ENCODE measurements at regions not wholly inside any gene's neighbourhood (a gene's known extent, or its start where the extent isn't known, plus 50 kb on each side); places are given as distances from the start of the nearest gene placed in this dataset.
A peak's percentile ranks its signal among the peaks of the same experiment; 100 is the strongest.

DNA sequence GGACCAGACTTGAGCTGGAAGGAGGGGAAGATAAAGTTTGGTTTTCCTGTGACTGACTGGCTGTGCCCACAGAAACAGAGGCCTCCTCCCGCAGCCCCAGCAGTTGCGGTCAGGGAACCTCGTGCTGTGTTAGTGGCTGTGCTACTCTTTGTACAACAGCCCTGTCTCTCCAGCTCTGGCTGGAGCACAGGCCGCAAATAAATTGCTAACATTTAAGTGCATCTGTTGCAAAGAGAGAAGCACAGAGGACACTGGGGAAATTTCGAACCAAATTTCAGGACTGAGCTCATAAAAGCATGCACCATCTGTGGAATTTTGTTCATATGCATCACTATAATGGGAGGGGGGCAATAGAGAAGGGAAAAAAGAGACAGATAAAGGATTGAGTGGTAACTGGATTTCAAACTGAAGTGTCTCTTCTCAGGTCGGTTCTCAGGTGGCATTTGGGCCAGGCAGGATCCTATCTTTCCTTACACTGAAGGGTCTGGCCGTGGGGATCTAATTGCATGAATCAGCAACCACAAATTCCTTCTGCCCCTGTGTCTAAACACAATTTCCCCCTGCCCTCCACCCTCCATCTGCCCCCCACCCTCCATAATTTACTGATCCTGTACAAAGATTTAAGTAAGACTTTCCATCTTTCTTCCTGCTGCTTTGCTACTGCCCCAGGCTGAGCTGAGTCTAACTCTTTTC, 88.9 kb upstream of the ATXN1 start:
- DNase-seq (ENCODE audit: extremely low read depth, low read depth) = no peak
- peak overlapping the region; percentile 14; the same call in 1 of the 2 replicates for H3K4me3 ChIP-seq (replicated peaks; ENCODE audit: low read depth, low read length)
- TF ChIP-seq, protein P1, sequence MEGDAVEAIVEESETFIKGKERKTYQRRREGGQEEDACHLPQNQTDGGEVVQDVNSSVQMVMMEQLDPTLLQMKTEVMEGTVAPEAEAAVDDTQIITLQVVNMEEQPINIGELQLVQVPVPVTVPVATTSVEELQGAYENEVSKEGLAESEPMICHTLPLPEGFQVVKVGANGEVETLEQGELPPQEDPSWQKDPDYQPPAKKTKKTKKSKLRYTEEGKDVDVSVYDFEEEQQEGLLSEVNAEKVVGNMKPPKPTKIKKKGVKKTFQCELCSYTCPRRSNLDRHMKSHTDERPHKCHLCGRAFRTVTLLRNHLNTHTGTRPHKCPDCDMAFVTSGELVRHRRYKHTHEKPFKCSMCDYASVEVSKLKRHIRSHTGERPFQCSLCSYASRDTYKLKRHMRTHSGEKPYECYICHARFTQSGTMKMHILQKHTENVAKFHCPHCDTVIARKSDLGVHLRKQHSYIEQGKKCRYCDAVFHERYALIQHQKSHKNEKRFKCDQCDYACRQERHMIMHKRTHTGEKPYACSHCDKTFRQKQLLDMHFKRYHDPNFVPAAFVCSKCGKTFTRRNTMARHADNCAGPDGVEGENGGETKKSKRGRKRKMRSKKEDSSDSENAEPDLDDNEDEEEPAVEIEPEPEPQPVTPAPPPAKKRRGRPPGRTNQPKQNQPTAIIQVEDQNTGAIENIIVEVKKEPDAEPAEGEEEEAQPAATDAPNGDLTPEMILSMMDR (IDR thresholded peaks at IDR 0.05; ENCODE audit: low read depth, low read length, missing control alignments) = no peak

GRCh38 chr6:16849280-16849987, 88.2 kb upstream of the ATXN1 start:
- peak overlapping the region; percentile 14; the same call in 1 of the 2 replicates for H3K4me3 ChIP-seq (replicated peaks; ENCODE audit: low read depth, low read length)
- TF ChIP-seq, protein P1 (IDR thresholded peaks at IDR 0.05; ENCODE audit: low read depth, low read length, missing control alignments) = no peak
- peak; percentile 86 for DNase-seq (ENCODE audit: extremely low read depth, low read depth)

GRCh38 chr6:16846399-16846778, 85.1 kb upstream of the ATXN1 start:
- DNase-seq (ENCODE audit: extremely low read depth, low read depth) = no peak
- no peak overlapping the region for H3K4me3 ChIP-seq (replicated peaks; ENCODE audit: low read depth, low read length)
- TF ChIP-seq, protein P1 (IDR thresholded peaks at IDR 0.05; ENCODE audit: low read depth, low read length, missing control alignments) = no peak

GRCh38 chr6:16844183-16844582, 82.9 kb upstream of the ATXN1 start:
- DNase-seq (ENCODE audit: extremely low read depth, low read depth) = peak; percentile 49
- no peak overlapping the region for H3K4me3 ChIP-seq (replicated peaks; ENCODE audit: low read depth, low read length)
- TF ChIP-seq, protein P1 (IDR thresholded peaks at IDR 0.05; ENCODE audit: low read depth, low read length, missing control alignments) = no peak

DNA sequence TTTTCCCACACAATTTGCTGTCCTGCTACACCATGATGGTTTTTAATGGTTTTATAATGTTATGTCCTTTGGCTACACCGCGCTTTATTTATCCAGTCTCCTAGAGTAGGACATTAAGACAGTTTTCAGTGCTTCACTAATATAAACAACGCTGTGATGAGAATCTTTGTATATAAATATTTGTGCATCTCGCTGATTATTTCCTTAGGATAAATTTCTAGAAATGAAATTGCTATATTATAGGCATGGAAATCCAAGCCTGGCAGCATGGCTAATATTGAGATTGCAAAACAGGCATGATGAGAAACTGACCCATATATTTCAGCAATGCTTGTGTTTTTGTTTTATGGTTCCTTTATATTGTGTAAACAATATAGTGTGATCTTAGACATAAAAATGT, 81.4 kb upstream of the ATXN1 start:
- no peak overlapping the region for H3K4me3 ChIP-seq (replicated peaks; ENCODE audit: low read depth, low read length)
- TF ChIP-seq, protein P1 (IDR thresholded peaks at IDR 0.05; ENCODE audit: low read depth, low read length, missing control alignments) = no peak
- DNase-seq (ENCODE audit: extremely low read depth, low read depth) = no peak

- TF ChIP-seq, protein P1 (IDR thresholded peaks at IDR 0.05; ENCODE audit: low read depth, low read length, missing control alignments) = no peak
- no peak for DNase-seq (ENCODE audit: extremely low read depth, low read depth)
- no peak overlapping the region for H3K4me3 ChIP-seq (replicated peaks; ENCODE audit: low read depth, low read length)
Measured at GRCh38 chr6:16841241-16841640, 80.0 kb upstream of the ATXN1 start.

Measured in HFF-Myc (cell line).